ENCODE measurements at regions not wholly inside any gene's neighbourhood (a gene's known extent, or its start where the extent isn't known, plus 50 kb on each side); places are given as distances from the start of the nearest gene placed in this dataset.

- TF ChIP-seq CTCF (conservative IDR thresholded peaks at IDR 0.05; ENCODE audit: low read depth, low read length), result no peak
- no peak for TF ChIP-seq FOS (IDR thresholded peaks at IDR 0.05; ENCODE audit: low read depth, low read length)
Observed at GRCh38 chr22:17314487-17314886, 54.8 kb upstream of the CECR2 start.

Data from IMR-90 (cell line).